Hepatocyte (in vitro differentiated cells): ENCODE measurements at regions not wholly inside any gene's neighbourhood (a gene's known extent, or its start where the extent isn't known, plus 50 kb on each side); places are given as distances from the start of the nearest gene placed in this dataset.

Source experiments
- CTCF ChIP-seq: fragments of 200-600 bp; sonication (generic); IDR thresholded peaks from 2 replicates; pipeline ENCODE4 v1.5.1; 2016; ENCODE audit warnings: antibody characterized with exemption, mild to moderate bottlenecking; ENCODE audit not compliant: poor library complexity
- EZH2 ChIP-seq: fragments of 200-600 bp; sonication (generic); IDR thresholded peaks from 2 replicates; pipeline ENCODE4 v1.6.1; 2016; ENCODE audit warnings: antibody characterized with exemption, mild to moderate bottlenecking, borderline replicate concordance
- EZH2phosphoT487 ChIP-seq: fragments of 200-600 bp; sonication (generic); IDR thresholded peaks from one replicate; pipeline ENCODE4 v1.6.1; 2018; ENCODE audit warnings: antibody characterized with exemption, mild to moderate bottlenecking, low read depth, moderate library complexity; ENCODE audit not compliant: unreplicated experiment, severe bottlenecking

- TF ChIP-seq CTCF (no peak), EZH2phosphoT487 (no peak), EZH2 (no peak)
Measured at GRCh38 chr20:57783956-57784837, 74.4 kb upstream of the PMEPA1 start.
